GM12872 (cell line): ENCODE measurements at regions not wholly inside any gene's neighbourhood (a gene's known extent, or its start where the extent isn't known, plus 50 kb on each side); places are given as distances from the start of the nearest gene placed in this dataset.

ENCODE experiments used
- CTCF ChIP-seq: IDR thresholded peaks from 3 replicates; pipeline ENCODE4 v1.5.1; 2011; ENCODE audit warnings: low read depth, mild to moderate bottlenecking, low read length, moderate library complexity; ENCODE audit not compliant: insufficient read depth

- TF ChIP-seq CTCF: no peak
Observed at GRCh38 chr5:2995667-2996066, 244.2 kb upstream of the IRX2 start.

GRCh38 chr5:2995035-2995434 lies 243.6 kb upstream of the IRX2 start:
- TF ChIP-seq CTCF: no peak

- TF ChIP-seq CTCF: no peak
Observed at GRCh38 chr5:2993771-2994170, 242.3 kb upstream of the IRX2 start.

- TF ChIP-seq CTCF: no peak
Observed at GRCh38 chr5:2993301-2993700, 241.8 kb upstream of the IRX2 start.

- TF ChIP-seq CTCF: no peak
Observed at GRCh38 chr5:2992806-2993205, 241.3 kb upstream of the IRX2 start.

- TF ChIP-seq CTCF: no peak
Observed at GRCh38 chr5:2991884-2992283, 240.4 kb upstream of the IRX2 start.

- no peak for TF ChIP-seq CTCF
Observed at GRCh38 chr5:2989517-2989916, 238.0 kb upstream of the IRX2 start.

- TF ChIP-seq CTCF: no peak
Observed at GRCh38 chr5:2986301-2986700, 234.8 kb upstream of the IRX2 start.
